ENCODE measurements at regions not wholly inside any gene's neighbourhood (a gene's known extent, or its start where the extent isn't known, plus 50 kb on each side); places are given as distances from the start of the nearest gene placed in this dataset.
"Not testable (repeated sequence)": the region's sequence is repeated elsewhere in the genome, so short reads cannot be mapped to it uniquely, and the experiment has no call there.

DNA sequence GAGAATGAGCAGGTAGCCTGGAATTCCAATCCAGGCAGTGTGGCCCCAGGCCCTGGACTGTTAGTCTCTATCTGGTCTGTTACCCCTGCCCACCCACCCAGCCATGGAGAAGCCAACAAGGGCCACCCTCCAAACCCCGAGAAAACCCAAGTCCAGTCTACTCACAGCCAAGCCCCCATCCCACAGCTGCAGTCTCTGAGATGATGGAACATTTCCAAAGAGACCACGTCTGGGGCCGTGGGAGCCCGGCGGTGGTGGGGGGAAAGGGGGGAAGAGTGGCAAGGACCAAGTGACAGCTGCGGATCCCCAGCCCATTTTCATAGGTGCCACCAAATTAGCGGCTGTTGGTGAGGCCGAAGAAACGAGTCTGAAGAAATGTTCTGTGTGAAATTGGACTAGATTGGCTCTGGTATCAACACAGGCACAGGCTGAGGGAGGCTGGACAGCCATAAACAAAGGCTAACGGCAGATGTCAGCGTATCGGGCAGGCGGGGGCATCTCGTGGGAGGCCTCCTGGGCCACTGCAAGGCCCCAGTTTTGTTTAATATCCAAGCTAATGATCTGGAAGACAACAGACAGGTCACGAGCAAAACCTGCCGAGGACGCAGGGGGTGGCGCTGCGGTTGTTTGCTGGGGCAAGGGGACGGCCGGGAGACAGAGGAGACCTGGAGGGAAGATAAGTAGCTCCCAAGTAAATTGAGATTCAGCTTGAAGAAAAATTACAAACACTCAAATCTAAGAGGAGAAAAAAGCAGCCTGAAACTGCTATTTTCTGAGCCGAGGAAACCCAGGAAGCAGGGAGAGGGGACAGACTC lies 53.4 kb downstream of the RBFOX3 start:
- Histone ChIP-seq H3K9ac (ENCODE audit: low read length) (no peak overlapping the region), H3K27ac (ENCODE audit: low read depth, low read length) (no peak overlapping the region), H3K27me3 (ENCODE audit: low read length) (no peaks in the 10 kb centered on the region)

DNA sequence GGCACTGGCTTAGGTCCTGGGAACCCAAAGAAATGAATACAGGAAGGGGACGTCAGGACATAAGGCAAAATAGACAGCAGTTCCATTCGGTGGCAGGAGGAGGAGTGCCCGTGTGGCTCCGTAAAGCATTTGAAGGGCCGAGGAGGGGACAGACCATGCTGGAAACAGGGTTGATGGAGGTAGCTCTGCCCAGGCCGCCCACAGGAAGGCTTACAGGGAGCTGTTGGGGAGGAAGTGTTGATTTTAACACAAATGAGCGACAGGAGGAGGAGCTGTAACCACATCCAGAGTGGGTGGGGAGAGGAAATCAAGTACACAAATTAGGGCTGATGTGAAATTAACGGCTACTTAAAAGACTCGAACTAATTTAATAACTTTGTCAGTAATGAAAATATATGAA lies 54.6 kb downstream of the RBFOX3 start:
- H3K9me2 ChIP-seq (replicated peaks; ENCODE audit: insufficient read depth, low read length), result no peaks in the 10 kb centered on the region
- no peaks in the 10 kb centered on the region for H4K20me1 ChIP-seq (ENCODE audit: low read depth, low read length)
- H3K27ac ChIP-seq (ENCODE audit: low read depth, low read length), result no peak overlapping the region
- H3K9me3 ChIP-seq (ENCODE audit: insufficient read depth, low read length), result no peaks in the 10 kb centered on the region
- H2AFZ ChIP-seq (ENCODE audit: low read depth, low read length, severe bottlenecking), result no peak overlapping the region
- H3F3A ChIP-seq (ENCODE audit: insufficient read depth), result no peaks in the 10 kb centered on the region
- no peaks in the 10 kb centered on the region for H3K79me2 ChIP-seq (ENCODE audit: insufficient read depth, low read length)
- no peak overlapping the region for H3K9ac ChIP-seq (ENCODE audit: low read length)
- TF ChIP-seq CTCF (IDR thresholded peaks at IDR 0.05; ENCODE audit: insufficient read depth, low read length, poor library complexity, severe bottlenecking), result no peak
- H3K4me2 ChIP-seq (ENCODE audit: low read depth, low read length, poor library complexity, severe bottlenecking), result no peak overlapping the region
- no peak overlapping the region for H3K4me3 ChIP-seq (ENCODE audit: insufficient read depth, low read length, poor library complexity, severe bottlenecking)
- no peaks in the 10 kb centered on the region for H3K36me3 ChIP-seq (ENCODE audit: low read length)
- no peaks in the 10 kb centered on the region for H3K27me3 ChIP-seq (ENCODE audit: low read length)

More for the DNA sequence above, 53.4 kb downstream of the RBFOX3 start:
- Histone ChIP-seq H3K36me3 (ENCODE audit: low read length) (no peaks in the 10 kb centered on the region), H3F3A (ENCODE audit: insufficient read depth) (no peaks in the 10 kb centered on the region), H4K20me1 (ENCODE audit: low read depth, low read length) (no peaks in the 10 kb centered on the region), H3K9me3 (ENCODE audit: insufficient read depth, low read length) (no peaks in the 10 kb centered on the region), H3K9me2 (replicated peaks; ENCODE audit: insufficient read depth, low read length) (no peaks in the 10 kb centered on the region), H3K4me2 (ENCODE audit: low read depth, low read length, poor library complexity, severe bottlenecking) (no peak overlapping the region), H3K79me2 (ENCODE audit: insufficient read depth, low read length) (no peaks in the 10 kb centered on the region), H3K4me3 (ENCODE audit: insufficient read depth, low read length, poor library complexity, severe bottlenecking) (no peak overlapping the region), H2AFZ (ENCODE audit: low read depth, low read length, severe bottlenecking) (no peak overlapping the region)
- no peak for TF ChIP-seq EZH2phosphoT487 (conservative IDR thresholded peaks at IDR 0.05; ENCODE audit: low read length)
- no peak for TF ChIP-seq CTCF (IDR thresholded peaks at IDR 0.05; ENCODE audit: insufficient read depth, low read length, poor library complexity, severe bottlenecking)

- no peak for TF ChIP-seq EZH2phosphoT487 (conservative IDR thresholded peaks at IDR 0.05; ENCODE audit: low read length)
- TF ChIP-seq CTCF (IDR thresholded peaks at IDR 0.05; ENCODE audit: insufficient read depth, low read length, poor library complexity, severe bottlenecking), result no peak
- Histone ChIP-seq H3K9me2 (replicated peaks; ENCODE audit: insufficient read depth, low read length) (no peaks in the 10 kb centered on the region), H3K27ac (ENCODE audit: low read depth, low read length) (no peak overlapping the region)
These were observed 55.3 kb downstream of the RBFOX3 start for GRCh38 chr17:79555543-79555942.

GRCh38 chr17:79554346-79554745 lies 56.5 kb downstream of the RBFOX3 start:
- not testable (repeated sequence) for H3K36me3 ChIP-seq (ENCODE audit: low read length); H3K27me3 ChIP-seq (ENCODE audit: low read length); H3K9me3 ChIP-seq (ENCODE audit: insufficient read depth, low read length); H3K9me2 ChIP-seq (replicated peaks; ENCODE audit: insufficient read depth, low read length); H3K4me2 ChIP-seq (ENCODE audit: low read depth, low read length, poor library complexity, severe bottlenecking); H3K79me2 ChIP-seq (ENCODE audit: insufficient read depth, low read length); H3K9ac ChIP-seq (ENCODE audit: low read length); H4K20me1 ChIP-seq (ENCODE audit: low read depth, low read length); H3F3A ChIP-seq (ENCODE audit: insufficient read depth); H3K4me3 ChIP-seq (ENCODE audit: insufficient read depth, low read length, poor library complexity, severe bottlenecking); H3K27ac ChIP-seq (ENCODE audit: low read depth, low read length); H2AFZ ChIP-seq (ENCODE audit: low read depth, low read length, severe bottlenecking)

More at GRCh38 chr17:79555543-79555942, 55.3 kb downstream of the RBFOX3 start:
- Histone ChIP-seq H3K9ac (ENCODE audit: low read length) (no peak overlapping the region), H3K4me2 (ENCODE audit: low read depth, low read length, poor library complexity, severe bottlenecking) (no peak overlapping the region), H3K9me3 (ENCODE audit: insufficient read depth, low read length) (no peaks in the 10 kb centered on the region), H3K27me3 (ENCODE audit: low read length) (no peaks in the 10 kb centered on the region), H3K4me3 (ENCODE audit: insufficient read depth, low read length, poor library complexity, severe bottlenecking) (no peak overlapping the region), H3F3A (ENCODE audit: insufficient read depth) (no peaks in the 10 kb centered on the region), H3K36me3 (ENCODE audit: low read length) (no peaks in the 10 kb centered on the region), H4K20me1 (ENCODE audit: low read depth, low read length) (no peaks in the 10 kb centered on the region), H2AFZ (ENCODE audit: low read depth, low read length, severe bottlenecking) (no peak overlapping the region), H3K79me2 (ENCODE audit: insufficient read depth, low read length) (no peaks in the 10 kb centered on the region)

Measured in SU-DHL-6 (cell line).